HEK293 (cell line): ENCODE measurements at regions not wholly inside any gene's neighbourhood (a gene's known extent, or its start where the extent isn't known, plus 50 kb on each side); places are given as distances from the start of the nearest gene placed in this dataset.

ENCODE experiments used
- CTCF ChIA-PET: fragments of 350-600 bp; formaldehyde crosslinking; extraction: SDS; loops from one replicate; lab custom pipeline; 2021; ENCODE audit warnings: antibody characterized with exemption; lab: Yijun Ruan, JAX
- POLR2A ChIA-PET: fragments of 300-600 bp; formaldehyde crosslinking; extraction: SDS; loops from one replicate; lab custom pipeline; 2020; ENCODE audit warnings: antibody characterized with exemption, inconsistent platforms; lab: Yijun Ruan, JAX
- H3K27ac ChIP-seq: fragments of 200-500 bp; sonication (Bioruptor generic); 2 replicates; pipeline ENCODE4 v1.5.1; 2014; ENCODE audit warnings: low read depth, low read length, control low read depth, inconsistent platforms; ENCODE audit errors: extremely low read depth
- H3K36me3 ChIP-seq, 2 experiments: fragments of 200-500 bp in 1 of 2; sonication (Bioruptor generic) in 1 of 2; 1 replicate in 1 of 2; 2 replicates in 1 of 2; pipeline ENCODE4 v1.5.1; 2014 to 2017; ENCODE audit warnings: inconsistent platforms in 2 of 2, low read length in 2 of 2; ENCODE audit not compliant: control insufficient read depth in 2 of 2, insufficient read depth in 1 of 2
- H3K4me1 ChIP-seq: fragments of 200-500 bp; sonication (Bioruptor generic); 2 replicates; pipeline ENCODE4 v1.5.1; 2014; ENCODE audit warnings: mild to moderate bottlenecking, low read length, inconsistent platforms; ENCODE audit not compliant: control insufficient read depth, insufficient read depth
- H3K4me3 ChIP-seq: 2 replicates; pipeline ENCODE4 v1.5.1; 2011; ENCODE audit warnings: low read depth, mild to moderate bottlenecking, control low read depth, low read length, moderate library complexity
- H3K9me3 ChIP-seq: fragments of 200-500 bp; sonication (Bioruptor generic); 2 replicates; pipeline ENCODE4 v1.5.1; 2014; ENCODE audit warnings: low read depth, low read length, inconsistent platforms; ENCODE audit not compliant: control insufficient read depth, insufficient read depth
- GLI2 ChIP-seq: fragments of 450-650 bp; formaldehyde crosslinking; IDR thresholded peaks from 2 replicates; pipeline ENCODE4; 2017; ENCODE audit warnings: missing biosample characterization, missing genetic modification characterization, low read depth, borderline replicate concordance
- HOXC10 ChIP-seq: sonication (generic); formaldehyde crosslinking; IDR thresholded peaks from 2 replicates; pipeline ENCODE4 v1.8.1; 2023; ENCODE audit warnings: mild to moderate bottlenecking, missing genetic modification reagents
- KLF8 ChIP-seq: fragments of 450-650 bp; formaldehyde crosslinking; IDR thresholded peaks from 2 replicates; pipeline ENCODE4 v1.5.1; 2016; ENCODE audit warnings: missing biosample characterization, missing genetic modification characterization
- KLF9 ChIP-seq: fragments of 450-650 bp; formaldehyde crosslinking; IDR thresholded peaks from 2 replicates; pipeline ENCODE4 v1.5.1; 2016; ENCODE audit warnings: missing biosample characterization, missing genetic modification characterization, low read depth
- RBAK ChIP-seq: fragments of 450-650 bp; formaldehyde crosslinking; IDR thresholded peaks from 2 replicates; pipeline ENCODE4 v1.5.1; 2016; ENCODE audit warnings: missing biosample characterization, missing genetic modification characterization
- REPIN1 ChIP-seq: fragments of 450-650 bp; formaldehyde crosslinking; IDR thresholded peaks from 2 replicates; pipeline ENCODE4 v1.5.1; 2017; ENCODE audit warnings: missing biosample characterization, missing genetic modification characterization, low read depth
- SETDB1 ChIP-seq: IDR thresholded peaks from one replicate; pipeline ENCODE4 v1.6.1; 2017; ENCODE audit warnings: mild to moderate bottlenecking, low read length, moderate library complexity, mixed read lengths; ENCODE audit not compliant: insufficient read length
- ZFP37 ChIP-seq: fragments of 450-650 bp; formaldehyde crosslinking; IDR thresholded peaks from 2 replicates; pipeline ENCODE4 v1.5.1; 2016; ENCODE audit warnings: missing biosample characterization, missing genetic modification characterization
- ZFP41 ChIP-seq: fragments of 450-650 bp; formaldehyde crosslinking; IDR thresholded peaks from 2 replicates; pipeline ENCODE4 v1.5.1; 2016; ENCODE audit warnings: missing biosample characterization, missing genetic modification characterization, borderline replicate concordance
- ZIC2 ChIP-seq: fragments of 450-650 bp; formaldehyde crosslinking; IDR thresholded peaks from 2 replicates; pipeline ENCODE4 v1.5.1; 2016; ENCODE audit warnings: missing biosample characterization, missing genetic modification characterization
- ZNF112 ChIP-seq: fragments of 450-650 bp; formaldehyde crosslinking; IDR thresholded peaks from 2 replicates; pipeline ENCODE4 v1.5.0; 2017; ENCODE audit warnings: missing biosample characterization, missing genetic modification characterization
- ZNF121 ChIP-seq: fragments of 450-650 bp; formaldehyde crosslinking; IDR thresholded peaks from 2 replicates; pipeline ENCODE4 v1.5.1; 2016; ENCODE audit warnings: missing biosample characterization, missing genetic modification characterization
- ZNF16 ChIP-seq: fragments of 450-650 bp; formaldehyde crosslinking; IDR thresholded peaks from 2 replicates; pipeline ENCODE4 v1.5.1; 2016; ENCODE audit warnings: low read depth, missing biosample characterization, missing genetic modification characterization
- ZNF211 ChIP-seq: fragments of 450-650 bp; formaldehyde crosslinking; IDR thresholded peaks from 2 replicates; pipeline ENCODE4 v1.5.1; 2016; ENCODE audit warnings: low read depth, missing biosample characterization, missing genetic modification characterization
- ZNF223 ChIP-seq: fragments of 450-650 bp; formaldehyde crosslinking; IDR thresholded peaks from 2 replicates; pipeline ENCODE4 v1.5.1; 2016; ENCODE audit warnings: missing biosample characterization, missing genetic modification characterization
- ZNF292 ChIP-seq: fragments of 450-650 bp; formaldehyde crosslinking; IDR thresholded peaks from 2 replicates; pipeline ENCODE4 v1.5.1; 2016; ENCODE audit warnings: low read depth, missing biosample characterization, missing genetic modification characterization, borderline replicate concordance
- ZNF433 ChIP-seq: fragments of 450-650 bp; formaldehyde crosslinking; IDR thresholded peaks from 2 replicates; pipeline ENCODE4 v1.5.1; 2016; ENCODE audit warnings: missing biosample characterization, missing genetic modification characterization, low read depth
- ZNF521 ChIP-seq: fragments of 450-650 bp; formaldehyde crosslinking; IDR thresholded peaks from 2 replicates; pipeline ENCODE4 v1.5.1; 2017; ENCODE audit warnings: missing biosample characterization, mild to moderate bottlenecking, missing genetic modification characterization
- ZNF558 ChIP-seq: fragments of 450-650 bp; formaldehyde crosslinking; IDR thresholded peaks from 2 replicates; pipeline ENCODE4 v1.5.1; 2016; ENCODE audit warnings: missing biosample characterization, missing genetic modification characterization
- ZNF571 ChIP-seq: fragments of 450-650 bp; formaldehyde crosslinking; IDR thresholded peaks from 2 replicates; pipeline ENCODE4 v1.5.0; 2017; ENCODE audit warnings: missing biosample characterization, missing genetic modification characterization
- ZNF600 ChIP-seq: fragments of 450-650 bp; formaldehyde crosslinking; IDR thresholded peaks from 2 replicates; pipeline ENCODE4 v1.5.1; 2016; ENCODE audit warnings: missing biosample characterization, missing genetic modification characterization
- ZNF707 ChIP-seq: fragments of 450-650 bp; formaldehyde crosslinking; IDR thresholded peaks from 2 replicates; pipeline ENCODE4 v1.5.1; 2016; ENCODE audit warnings: missing biosample characterization, missing genetic modification characterization
- TF ChIP-seq, protein P1 (sequence below): fragments of 450-650 bp; formaldehyde crosslinking; IDR thresholded peaks from 2 replicates; pipeline ENCODE4 v1.5.1; 2017; ENCODE audit warnings: missing biosample characterization, missing genetic modification characterization
- TF ChIP-seq, protein P2 (sequence below): fragments of 450-650 bp; formaldehyde crosslinking; IDR thresholded peaks from 2 replicates; pipeline ENCODE4 v1.5.0; 2017; ENCODE audit warnings: missing biosample characterization, missing genetic modification characterization, borderline replicate concordance

- no peak overlapping the region for H3K27ac ChIP-seq
Measured at GRCh38 chr11:23288003-23288783, 427.9 kb upstream of the CCDC179 start.

DNA sequence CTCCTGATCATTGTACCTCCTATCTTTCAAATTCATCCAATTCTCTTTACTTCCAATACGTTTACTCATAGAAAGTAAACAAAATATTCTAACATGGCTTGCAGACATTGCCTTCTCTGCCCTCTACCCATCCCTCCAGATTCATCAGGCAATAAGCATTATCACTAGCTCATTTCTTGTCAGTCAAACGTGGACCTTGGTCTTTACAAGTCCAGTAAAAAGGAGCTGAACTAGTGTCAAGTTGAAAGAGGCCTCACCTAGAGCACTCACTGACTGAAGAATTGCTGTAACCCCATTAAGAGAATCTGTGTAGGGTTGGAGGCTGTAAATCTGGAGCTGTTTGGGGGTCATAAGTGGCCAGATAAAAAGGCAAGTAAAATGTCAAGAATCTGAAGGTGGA, 435.0 kb upstream of the CCDC179 start:
- H3K4me1 ChIP-seq, result no peaks in the 10 kb centered on the region
- no peaks in the 10 kb centered on the region for H3K9me3 ChIP-seq
- ChIA-PET POLR2A (no interaction called here), CTCF (no interaction called here)
- no peak overlapping the region for H3K27ac ChIP-seq
- no peaks in the 10 kb centered on the region for H3K36me3 ChIP-seq
- H3K4me3 ChIP-seq, result no peak overlapping the region
- TF ChIP-seq, protein P1, sequence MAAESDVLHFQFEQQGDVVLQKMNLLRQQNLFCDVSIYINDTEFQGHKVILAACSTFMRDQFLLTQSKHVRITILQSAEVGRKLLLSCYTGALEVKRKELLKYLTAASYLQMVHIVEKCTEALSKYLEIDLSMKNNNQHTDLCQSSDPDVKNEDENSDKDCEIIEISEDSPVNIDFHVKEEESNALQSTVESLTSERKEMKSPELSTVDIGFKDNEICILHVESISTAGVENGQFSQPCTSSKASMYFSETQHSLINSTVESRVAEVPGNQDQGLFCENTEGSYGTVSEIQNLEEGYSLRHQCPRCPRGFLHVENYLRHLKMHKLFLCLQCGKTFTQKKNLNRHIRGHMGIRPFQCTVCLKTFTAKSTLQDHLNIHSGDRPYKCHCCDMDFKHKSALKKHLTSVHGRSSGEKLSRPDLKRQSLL (tag by site-specific recombination), result no peak
- TF ChIP-seq ZNF112 (tag by site-specific recombination), result no peak
- no peak for TF ChIP-seq ZNF571 (tag by site-specific recombination)
- TF ChIP-seq REPIN1, result no peak
- TF ChIP-seq, protein P2, sequence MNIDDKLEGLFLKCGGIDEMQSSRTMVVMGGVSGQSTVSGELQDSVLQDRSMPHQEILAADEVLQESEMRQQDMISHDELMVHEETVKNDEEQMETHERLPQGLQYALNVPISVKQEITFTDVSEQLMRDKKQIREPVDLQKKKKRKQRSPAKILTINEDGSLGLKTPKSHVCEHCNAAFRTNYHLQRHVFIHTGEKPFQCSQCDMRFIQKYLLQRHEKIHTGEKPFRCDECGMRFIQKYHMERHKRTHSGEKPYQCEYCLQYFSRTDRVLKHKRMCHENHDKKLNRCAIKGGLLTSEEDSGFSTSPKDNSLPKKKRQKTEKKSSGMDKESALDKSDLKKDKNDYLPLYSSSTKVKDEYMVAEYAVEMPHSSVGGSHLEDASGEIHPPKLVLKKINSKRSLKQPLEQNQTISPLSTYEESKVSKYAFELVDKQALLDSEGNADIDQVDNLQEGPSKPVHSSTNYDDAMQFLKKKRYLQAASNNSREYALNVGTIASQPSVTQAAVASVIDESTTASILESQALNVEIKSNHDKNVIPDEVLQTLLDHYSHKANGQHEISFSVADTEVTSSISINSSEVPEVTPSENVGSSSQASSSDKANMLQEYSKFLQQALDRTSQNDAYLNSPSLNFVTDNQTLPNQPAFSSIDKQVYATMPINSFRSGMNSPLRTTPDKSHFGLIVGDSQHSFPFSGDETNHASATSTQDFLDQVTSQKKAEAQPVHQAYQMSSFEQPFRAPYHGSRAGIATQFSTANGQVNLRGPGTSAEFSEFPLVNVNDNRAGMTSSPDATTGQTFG (tag by site-specific recombination), result no peak
- no peak for TF ChIP-seq ZNF521 (tag by site-specific recombination)
- no peak for TF ChIP-seq SETDB1
- TF ChIP-seq ZFP37, result no peak
- no peak for TF ChIP-seq ZNF707 (tag by site-specific recombination)
- no peak for TF ChIP-seq ZFP41 (tag by site-specific recombination)

More at GRCh38 chr11:23288003-23288783, 427.9 kb upstream of the CCDC179 start:
- TF ChIP-seq HOXC10 (CRISPR knock-in tag) (no peak), ZNF292 (tag by site-specific recombination) (no peak), ZNF211 (tag by site-specific recombination) (no peak), ZNF16 (tag by site-specific recombination) (no peak), ZNF433 (tag by site-specific recombination) (no peak), KLF8 (tag by site-specific recombination) (no peak), ZNF121 (tag by site-specific recombination) (no peak), ZNF558 (tag by site-specific recombination) (no peak), GLI2 (tag by site-specific recombination) (no peak), KLF9 (tag by site-specific recombination) (no peak), ZNF112 (tag by site-specific recombination) (no peak), ZNF223 (tag by site-specific recombination) (no peak), RBAK (tag by site-specific recombination) (no peak), ZNF600 (tag by site-specific recombination) (no peak), ZIC2 (no peak)
- no peak overlapping the region for H3K4me3 ChIP-seq
- CTCF ChIA-PET, result no interaction called here
- no peaks in the 10 kb centered on the region for H3K9me3 ChIP-seq
- no peaks in the 10 kb centered on the region for H3K4me1 ChIP-seq
- POLR2A ChIA-PET, result no interaction called here
- no peaks in the 10 kb centered on the region for H3K36me3 ChIP-seq
